CD4-positive, alpha-beta T cell treated with Interleukin-4 for 1 hour (primary cell): ENCODE measurements at regions not wholly inside any gene's neighbourhood (a gene's known extent, or its start where the extent isn't known, plus 50 kb on each side); places are given as distances from the start of the nearest gene placed in this dataset.
"Not testable (repeated sequence)": the region's sequence is repeated elsewhere in the genome, so short reads cannot be mapped to it uniquely, and the experiment has no call there.

ENCODE experiments used
- DNase-seq, 2 donors: peaks; one replicate each; pipeline ENCODE4 v3.0.0-alpha.2; 2020 to 2022

DNA sequence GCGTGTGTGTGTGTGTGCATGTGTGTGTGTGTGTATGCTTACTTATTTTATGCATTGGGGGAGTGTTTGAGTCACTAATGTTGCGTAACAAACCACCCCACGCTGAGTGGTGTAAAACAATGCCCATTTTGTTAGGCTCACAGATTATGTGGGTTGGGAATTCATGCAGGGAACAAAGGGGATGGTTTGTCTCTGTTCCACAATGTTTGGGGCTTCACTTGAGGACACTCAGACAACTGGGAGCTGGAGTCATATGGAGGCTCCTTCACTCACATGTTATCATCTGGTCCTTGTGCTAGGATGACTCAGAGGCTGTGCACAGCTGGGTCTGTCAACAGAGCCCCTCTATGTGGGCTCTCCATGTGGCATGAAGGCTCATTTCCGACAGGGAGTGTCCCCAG, 51.3 kb upstream of the LARGE1 start:
- no peak for DNase-seq

GRCh38 chr22:33975841-33976240, 55.6 kb upstream of the LARGE1 start:
- DNase-seq = no peak

- DNase-seq = no peak
Measured at GRCh38 chr22:33983558-33983957, 63.3 kb upstream of the LARGE1 start.

DNA sequence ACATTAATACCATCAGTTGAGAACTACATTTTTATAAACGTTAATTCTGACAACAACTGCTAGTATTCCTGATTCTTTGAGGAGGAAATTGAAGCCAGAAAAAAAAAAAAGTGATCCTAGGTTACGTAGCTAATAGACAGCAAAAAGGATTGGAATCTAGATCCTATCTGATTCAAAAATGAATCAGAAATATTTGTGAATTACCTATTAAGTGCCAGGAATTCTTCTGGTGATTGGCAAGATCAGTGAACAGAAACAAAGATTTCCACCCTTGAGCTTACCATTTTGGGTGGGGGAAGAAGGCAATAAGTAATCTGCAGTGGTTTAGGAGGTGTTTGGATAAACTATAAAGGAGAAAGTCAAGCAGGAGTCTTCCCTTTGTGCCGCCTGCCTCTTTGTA, 63.9 kb upstream of the LARGE1 start:
- no peak for DNase-seq

GRCh38 chr22:33984656-33985285, 64.5 kb upstream of the LARGE1 start:
- DNase-seq = no peak

DNA sequence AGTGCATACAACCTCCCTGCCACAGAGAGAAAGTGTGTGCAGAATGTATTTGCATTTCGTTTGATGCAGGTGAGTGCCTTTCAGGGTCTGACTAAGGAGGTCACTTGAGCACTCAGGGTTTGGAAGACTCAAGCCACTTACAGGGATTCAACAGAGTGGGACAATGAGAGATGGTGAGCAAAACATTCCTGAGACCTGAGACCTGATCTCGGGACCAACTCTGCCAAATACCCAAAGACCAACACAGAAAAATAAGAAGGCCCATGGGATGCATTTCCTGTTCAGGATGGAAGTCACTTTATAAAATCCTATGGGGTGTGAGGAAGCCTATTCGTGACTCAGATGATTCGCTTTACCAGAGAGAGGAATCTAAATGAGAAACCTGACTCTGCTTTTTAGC, 65.2 kb upstream of the LARGE1 start:
- no peak for DNase-seq

GRCh38 chr22:33986167-33986771, 66.0 kb upstream of the LARGE1 start:
- no peak for DNase-seq

GRCh38 chr22:33986954-33987353, 66.7 kb upstream of the LARGE1 start:
- no peak for DNase-seq

DNA sequence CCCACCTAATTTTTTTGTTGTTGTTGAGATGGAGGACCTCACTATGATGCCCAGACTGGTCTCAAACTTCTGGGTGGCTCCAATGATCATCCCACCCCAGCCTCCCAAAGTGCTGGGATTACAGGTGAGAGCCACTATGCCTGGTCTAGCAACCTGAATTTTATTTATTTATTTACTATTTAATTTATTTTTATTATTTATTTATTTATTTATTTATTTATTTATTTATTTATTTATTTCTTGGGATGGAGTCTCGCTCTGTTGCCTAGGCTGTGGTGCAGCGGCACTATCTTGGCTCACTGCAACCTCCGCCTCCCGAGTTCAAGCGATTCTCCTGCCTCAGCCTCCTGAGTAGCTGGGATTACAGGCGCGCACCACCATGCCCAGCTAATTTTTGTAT, 69.0 kb upstream of the LARGE1 start:
- not testable (repeated sequence) for DNase-seq

- no peak for DNase-seq
Measured at GRCh38 chr22:33991620-33992019, 71.3 kb upstream of the LARGE1 start.

GRCh38 chr22:33996824-33997223, 76.5 kb upstream of the LARGE1 start:
- no peak for DNase-seq

GRCh38 chr22:34000879-34001526, 80.7 kb upstream of the LARGE1 start:
- no peak for DNase-seq

- no peak for DNase-seq
Measured at GRCh38 chr22:34001701-34002466, 81.6 kb upstream of the LARGE1 start.

- no peak for DNase-seq
Measured at GRCh38 chr22:34004058-34004457, 83.8 kb upstream of the LARGE1 start.

DNA sequence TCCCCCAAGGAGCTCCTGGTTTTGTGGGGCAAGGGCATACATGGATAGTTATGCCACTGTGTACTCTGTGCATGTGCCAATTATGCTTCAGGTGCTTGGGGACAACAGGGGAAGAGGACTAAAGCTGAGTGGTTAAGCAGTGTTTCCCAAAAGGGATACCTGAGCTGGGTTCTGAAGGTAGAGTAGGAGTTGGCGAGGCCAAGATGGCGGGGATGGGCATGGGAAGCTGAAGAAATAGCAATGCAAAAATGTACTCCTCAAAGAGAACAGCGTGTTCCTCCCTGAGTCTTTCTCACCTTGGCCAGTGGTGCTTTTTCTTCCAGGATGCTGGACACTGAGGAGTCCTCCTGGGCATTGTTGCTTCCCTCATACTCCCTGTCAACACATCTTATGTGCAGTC, 90.0 kb upstream of the LARGE1 start:
- DNase-seq = no peak

- no peak for DNase-seq
Measured at GRCh38 chr22:34015642-34016041, 95.4 kb upstream of the LARGE1 start.

DNA sequence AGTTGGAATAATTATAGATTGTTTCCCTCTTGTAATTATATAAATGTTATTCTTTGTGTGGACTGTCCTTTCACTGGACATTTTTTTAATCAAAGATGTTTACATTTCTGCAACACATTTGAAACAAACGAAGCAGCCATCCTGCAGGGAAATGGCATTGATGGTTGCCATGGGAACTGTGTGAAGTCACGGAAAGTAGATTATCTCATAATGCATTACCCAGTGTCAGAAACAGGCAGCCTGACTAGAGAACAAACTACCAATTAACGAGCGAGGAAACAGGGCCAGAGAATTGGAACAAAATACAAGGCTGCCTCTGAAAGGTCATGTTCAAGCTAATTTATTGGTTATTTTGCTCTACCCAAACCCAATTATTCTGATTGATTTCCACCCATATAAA, 96.9 kb upstream of the LARGE1 start:
- no peak for DNase-seq

- DNase-seq = no peak
Measured at GRCh38 chr22:34019190-34019845, 99.0 kb upstream of the LARGE1 start.

- no peak for DNase-seq
Measured at GRCh38 chr22:34035209-34035608, 114.9 kb upstream of the LARGE1 start.

GRCh38 chr22:34036931-34037330, 116.7 kb upstream of the LARGE1 start:
- DNase-seq = no peak

DNA sequence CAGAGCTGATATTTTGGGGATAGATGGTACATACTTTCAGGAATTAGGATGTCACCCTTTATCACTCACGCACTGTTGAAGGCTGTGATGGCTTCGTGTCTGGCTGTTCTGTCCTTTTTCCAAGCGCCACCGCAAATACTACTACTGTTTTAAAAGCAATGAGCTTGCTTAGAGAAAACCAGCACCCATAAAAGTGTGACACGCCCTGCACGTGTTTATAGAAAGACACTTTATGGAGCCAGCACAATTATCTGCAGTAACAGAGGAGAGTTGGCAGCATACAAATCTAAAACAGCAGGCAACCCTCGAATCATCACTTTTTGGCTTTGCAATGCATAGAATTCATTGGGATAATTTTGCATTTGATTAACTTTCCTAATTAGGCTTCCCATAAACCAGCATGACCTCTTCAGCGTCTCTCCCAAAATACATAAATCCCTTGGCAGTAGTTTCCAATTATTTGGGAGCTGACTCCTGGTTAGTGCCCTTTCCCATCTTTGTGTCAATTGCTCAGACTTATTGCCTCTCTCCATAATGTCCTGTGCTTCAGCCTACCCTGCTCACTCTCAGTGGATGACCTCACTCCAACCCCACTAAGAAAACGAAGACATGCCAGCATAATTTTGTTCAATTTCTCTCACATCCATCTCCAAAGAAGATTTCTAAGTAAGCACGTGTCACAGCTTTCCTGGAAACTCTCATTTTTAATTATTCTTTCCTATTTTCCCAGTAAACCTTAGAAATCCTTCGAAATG, 118.7 kb upstream of the LARGE1 start:
- no peak for DNase-seq

GRCh38 chr22:34045311-34045710, 125.0 kb upstream of the LARGE1 start:
- DNase-seq = no peak
